IPS-18c (cell line): ENCODE measurements at regions not wholly inside any gene's neighbourhood (a gene's known extent, or its start where the extent isn't known, plus 50 kb on each side); places are given as distances from the start of the nearest gene placed in this dataset.

Experiments
- H3K4me3 ChIP-seq: 2 replicates; pipeline ENCODE4 v1.7.0; 2013; ENCODE audit warnings: low read depth, mild to moderate bottlenecking, low read length, moderate library complexity; ENCODE audit not compliant: insufficient read depth
- H3K9me3 ChIP-seq: one replicate; pipeline ENCODE4 v1.6.1; 2013; ENCODE audit warnings: mild to moderate bottlenecking, low read length, moderate library complexity; ENCODE audit not compliant: control insufficient read depth, insufficient read depth

- no peak overlapping the region for H3K4me3 ChIP-seq
- H3K9me3 ChIP-seq = no peaks in the 10 kb centered on the region
Measured at GRCh38 chr16:73365016-73365551, 317.2 kb upstream of the ZFHX3 start.

GRCh38 chr16:73364413-73364812 lies 316.5 kb upstream of the ZFHX3 start:
- Histone ChIP-seq H3K4me3 (no peak overlapping the region), H3K9me3 (no peaks in the 10 kb centered on the region)

- Histone ChIP-seq H3K4me3 (no peak overlapping the region), H3K9me3 (no peaks in the 10 kb centered on the region)
Measured at GRCh38 chr16:73361061-73361460, 313.1 kb upstream of the ZFHX3 start.

GRCh38 chr16:73356401-73357079 lies 308.6 kb upstream of the ZFHX3 start:
- no peak overlapping the region for H3K4me3 ChIP-seq

GRCh38 chr16:73355981-73356380 lies 308.1 kb upstream of the ZFHX3 start:
- Histone ChIP-seq H3K9me3 (no peaks in the 10 kb centered on the region), H3K4me3 (no peak overlapping the region)

More at GRCh38 chr16:73356401-73357079, 308.6 kb upstream of the ZFHX3 start:
- no peaks in the 10 kb centered on the region for H3K9me3 ChIP-seq

GRCh38 chr16:73354434-73354833 lies 306.5 kb upstream of the ZFHX3 start:
- Histone ChIP-seq H3K9me3 (no peaks in the 10 kb centered on the region), H3K4me3 (no peak overlapping the region)

- H3K4me3 ChIP-seq = no peak overlapping the region
- H3K9me3 ChIP-seq = no peaks in the 10 kb centered on the region
Measured at GRCh38 chr16:73350707-73351452, 303.0 kb upstream of the ZFHX3 start.

GRCh38 chr16:73347500-73348375 lies 299.8 kb upstream of the ZFHX3 start:
- H3K4me3 ChIP-seq = no peak overlapping the region
- H3K9me3 ChIP-seq = no peaks in the 10 kb centered on the region

- H3K4me3 ChIP-seq = no peak overlapping the region
Measured at GRCh38 chr16:73339821-73340220, 291.9 kb upstream of the ZFHX3 start.

GRCh38 chr16:73337373-73338296 lies 289.7 kb upstream of the ZFHX3 start:
- Histone ChIP-seq H3K9me3 (no peaks in the 10 kb centered on the region), H3K4me3 (no peak overlapping the region)

More at GRCh38 chr16:73339821-73340220, 291.9 kb upstream of the ZFHX3 start:
- H3K9me3 ChIP-seq = no peaks in the 10 kb centered on the region

- Histone ChIP-seq H3K9me3 (no peaks in the 10 kb centered on the region), H3K4me3 (no peak overlapping the region)
Measured at GRCh38 chr16:73329358-73330286, 281.7 kb upstream of the ZFHX3 start.

- Histone ChIP-seq H3K9me3 (no peaks in the 10 kb centered on the region), H3K4me3 (no peak overlapping the region)
Measured at GRCh38 chr16:73326770-73327470, 279.0 kb upstream of the ZFHX3 start.

- Histone ChIP-seq H3K9me3 (no peaks in the 10 kb centered on the region), H3K4me3 (no peak overlapping the region)
Measured at GRCh38 chr16:73326221-73326620, 278.3 kb upstream of the ZFHX3 start.

- Histone ChIP-seq H3K4me3 (no peak overlapping the region), H3K9me3 (no peaks in the 10 kb centered on the region)
Measured at GRCh38 chr16:73323880-73324279, 276.0 kb upstream of the ZFHX3 start.

- Histone ChIP-seq H3K9me3 (no peaks in the 10 kb centered on the region), H3K4me3 (no peak overlapping the region)
Measured at GRCh38 chr16:73322856-73323255, 274.9 kb upstream of the ZFHX3 start.
